A673 (cell line): ENCODE measurements at regions not wholly inside any gene's neighbourhood (a gene's known extent, or its start where the extent isn't known, plus 50 kb on each side); places are given as distances from the start of the nearest gene placed in this dataset.

Experiments used
- CTCF ChIP-seq: fragments of 300-800, 200-600 bp; sonication (generic); conservative IDR thresholded peaks from 2 replicates; pipeline ENCODE4 v1.5.1; 2017; ENCODE audit warnings: low read depth, mild to moderate bottlenecking, antibody characterized with exemption, low read length, moderate library complexity, mixed read lengths
- EZH2 ChIP-seq: fragments of 200-600 bp; sonication (generic); IDR thresholded peaks from 2 replicates; pipeline ENCODE4 v1.6.1; 2017; ENCODE audit warnings: borderline replicate concordance, low read depth, mild to moderate bottlenecking, mixed read lengths, antibody characterized with exemption, low read length; ENCODE audit not compliant: poor library complexity, severe bottlenecking

GRCh38 chrX:138011468-138011867, 445.5 kb downstream of the ZIC3 start:
- TF ChIP-seq CTCF: no peak
- TF ChIP-seq EZH2: no peak
